Umbilical cord (tissue), 1 donor: ENCODE measurements at regions not wholly inside any gene's neighbourhood (a gene's known extent, or its start where the extent isn't known, plus 50 kb on each side); places are given as distances from the start of the nearest gene placed in this dataset.

Experiments used
- DNase-seq: peaks from one replicate; pipeline ENCODE4 v3.0.0-alpha.2; 2015; ENCODE audit warnings: low spot score

DNA sequence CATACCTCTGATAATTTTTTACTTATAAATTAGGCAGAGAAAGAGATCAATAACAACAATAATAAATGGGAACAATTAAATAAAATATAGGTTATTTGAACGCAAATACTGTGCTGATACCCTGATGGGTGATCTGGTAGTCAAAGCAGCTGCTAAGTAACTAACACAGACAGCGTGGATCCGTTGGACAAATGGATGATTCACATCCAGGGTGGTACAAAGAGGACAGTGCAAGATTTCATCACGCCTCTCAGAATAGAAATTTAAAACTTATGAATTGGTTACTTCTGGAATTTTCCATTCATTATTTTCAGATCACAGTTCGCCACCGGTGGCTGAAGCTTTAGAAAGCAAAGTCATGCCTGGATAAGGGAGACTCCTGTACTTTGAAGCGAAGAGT lies 1066.0 kb upstream of the ADGRL3 start:
- peak; percentile 2 for DNase-seq

DNA sequence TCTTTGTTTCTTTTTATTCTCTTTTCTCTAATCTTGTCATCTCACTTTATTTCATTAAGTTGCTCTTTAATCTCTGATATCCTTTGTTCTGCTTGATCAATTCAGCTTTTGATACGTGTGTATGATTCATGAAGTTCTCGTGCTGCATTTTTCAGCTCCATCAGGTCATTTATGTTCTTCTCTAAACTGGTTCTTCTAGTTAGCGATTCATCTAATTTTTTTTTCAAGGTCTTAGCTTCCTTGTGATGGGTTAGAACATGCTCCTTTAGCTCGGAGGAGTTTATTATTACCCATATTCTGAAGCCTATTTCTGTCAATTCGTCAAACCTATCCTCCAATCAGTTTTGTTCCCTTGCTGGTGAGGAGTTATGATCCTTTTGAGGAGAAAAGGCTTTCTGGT lies 1045.0 kb upstream of the ADGRL3 start:
- peak; percentile 1 for DNase-seq

- no peak for DNase-seq
Measured at GRCh38 chr4:60173103-60173502, 1027.0 kb upstream of the ADGRL3 start.

DNA sequence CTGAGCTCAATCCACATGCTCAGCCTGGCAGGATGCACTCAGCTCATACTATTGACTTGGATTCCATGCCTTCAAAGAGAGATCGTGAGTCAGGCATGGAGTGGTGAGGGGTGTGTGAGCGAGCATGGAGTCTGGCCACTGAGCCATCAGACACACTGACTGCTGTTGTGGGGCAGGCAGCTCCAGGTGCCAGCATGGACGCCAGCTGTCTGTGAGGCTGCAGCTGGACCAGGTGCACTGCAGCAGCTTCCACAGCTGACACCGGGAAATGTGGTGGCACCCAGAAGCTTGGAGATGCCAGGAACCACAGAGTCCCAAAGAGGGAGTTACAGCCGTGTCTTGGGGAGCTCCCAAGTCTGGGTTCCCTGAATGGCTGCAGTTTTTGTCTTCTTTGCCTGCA lies 1026.4 kb upstream of the ADGRL3 start:
- no peak for DNase-seq

GRCh38 chr4:60175241-60175640 lies 1024.9 kb upstream of the ADGRL3 start:
- no peak for DNase-seq

DNA sequence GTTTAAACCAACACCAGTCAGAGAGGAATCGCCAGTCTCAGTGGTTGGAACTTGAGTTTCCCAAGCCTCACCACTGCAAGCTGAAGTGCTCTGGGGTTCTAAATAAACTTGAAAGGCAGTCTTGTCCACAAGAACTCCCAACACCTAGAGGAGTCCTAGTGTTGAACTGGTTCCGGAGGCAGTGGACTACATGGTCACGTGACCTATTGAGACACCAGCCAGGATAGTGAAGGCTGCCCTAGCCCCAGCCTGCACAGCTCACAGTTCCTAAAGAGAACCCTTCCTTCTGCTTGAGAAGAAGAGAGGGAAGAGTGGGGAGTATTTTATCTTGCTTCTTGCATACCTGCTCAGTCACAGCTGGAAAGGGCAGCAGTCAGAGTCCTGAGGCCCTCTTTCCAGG lies 1012.7 kb upstream of the ADGRL3 start:
- DNase-seq: no peak

GRCh38 chr4:60189286-60189685 lies 1010.8 kb upstream of the ADGRL3 start:
- DNase-seq: no peak

- no peak for DNase-seq
Measured at GRCh38 chr4:60194214-60194613, 1005.9 kb upstream of the ADGRL3 start.

DNA sequence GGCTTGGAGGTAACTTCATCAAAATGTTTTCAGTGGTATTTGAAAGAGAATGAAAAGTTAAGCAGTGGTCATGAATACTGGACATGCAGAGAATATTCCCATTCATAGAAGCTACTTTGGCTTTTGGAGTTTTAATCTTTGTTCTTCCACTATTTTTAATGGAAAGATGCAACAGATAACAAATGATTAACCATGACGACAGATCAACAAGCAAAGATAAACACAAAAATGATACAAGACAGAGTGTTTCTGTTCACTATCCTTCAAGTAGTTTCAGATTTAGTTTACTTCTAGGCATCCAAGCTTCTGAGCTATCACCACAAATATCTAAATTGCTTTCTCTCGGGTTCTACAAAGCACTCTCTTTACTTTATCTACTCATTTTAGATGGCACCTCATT lies 1004.9 kb upstream of the ADGRL3 start:
- peak; percentile 3 for DNase-seq

GRCh38 chr4:60201052-60201673 lies 999.0 kb upstream of the ADGRL3 start:
- DNase-seq: peak; percentile 19

- DNase-seq: no peak
Measured at GRCh38 chr4:60209588-60209987, 990.5 kb upstream of the ADGRL3 start.

GRCh38 chr4:60215906-60216305 lies 984.2 kb upstream of the ADGRL3 start:
- no peak for DNase-seq

- no peak for DNase-seq
Measured at GRCh38 chr4:60216752-60217151, 983.4 kb upstream of the ADGRL3 start.

- peak; percentile 56 for DNase-seq
Measured at GRCh38 chr4:60221866-60222265, 978.3 kb upstream of the ADGRL3 start.

GRCh38 chr4:60223208-60223923 lies 976.8 kb upstream of the ADGRL3 start:
- DNase-seq: peak; percentile 63

- DNase-seq: peak; percentile 11
Measured at GRCh38 chr4:60241866-60242265, 958.3 kb upstream of the ADGRL3 start.

- DNase-seq: no peak
Measured at GRCh38 chr4:60249784-60250183, 950.3 kb upstream of the ADGRL3 start.

GRCh38 chr4:60250657-60251056 lies 949.5 kb upstream of the ADGRL3 start:
- DNase-seq: no peak

DNA sequence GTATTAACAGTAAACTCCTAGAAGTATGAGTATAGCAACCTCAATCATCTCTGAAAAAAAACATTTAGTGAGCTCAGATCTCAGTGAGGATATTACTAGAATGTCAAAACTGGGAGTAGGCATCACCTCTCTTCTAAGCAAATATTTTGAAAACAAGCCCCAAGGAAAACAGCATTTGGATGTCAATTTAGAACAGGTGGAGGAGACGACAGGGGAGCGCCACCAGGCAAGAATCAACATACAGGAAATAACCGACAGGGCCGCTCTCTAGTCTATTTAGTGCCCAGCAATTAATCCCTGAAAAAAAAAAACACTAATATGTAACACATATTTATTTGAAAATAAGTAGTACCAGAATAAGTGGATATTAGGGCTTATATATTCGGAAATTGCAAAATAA lies 940.3 kb upstream of the ADGRL3 start:
- no peak for DNase-seq

- no peak for DNase-seq
Measured at GRCh38 chr4:60266505-60266904, 933.6 kb upstream of the ADGRL3 start.

DNA sequence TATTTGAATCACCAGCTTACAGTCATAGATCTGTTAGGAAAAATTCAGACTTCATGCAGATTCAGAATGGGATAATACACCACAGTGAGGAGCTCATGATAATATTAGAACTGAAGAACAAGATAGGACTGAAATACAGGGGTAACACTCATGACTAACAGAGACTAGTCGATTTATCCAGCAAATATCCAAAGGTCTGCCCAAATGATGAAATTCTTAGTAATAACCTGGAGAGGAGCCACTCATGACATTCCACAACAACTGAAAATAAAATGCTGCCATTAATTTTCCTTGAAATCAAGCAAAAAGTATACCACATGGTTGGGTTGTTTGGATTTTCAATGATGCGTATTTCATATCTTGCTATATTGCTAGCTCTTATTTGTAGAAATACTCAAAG lies 903.7 kb upstream of the ADGRL3 start:
- DNase-seq: no peak

GRCh38 chr4:60313611-60314178 lies 886.4 kb upstream of the ADGRL3 start:
- DNase-seq: peak; percentile 21

- DNase-seq: no peak
Measured at GRCh38 chr4:60314416-60314815, 885.7 kb upstream of the ADGRL3 start.
